NCI-H226 (cell line): ENCODE measurements at regions not wholly inside any gene's neighbourhood (a gene's known extent, or its start where the extent isn't known, plus 50 kb on each side); places are given as distances from the start of the nearest gene placed in this dataset.
A peak's percentile ranks its signal among the peaks of the same experiment; 100 is the strongest.
"Not testable (repeated sequence)": the region's sequence is repeated elsewhere in the genome, so short reads cannot be mapped to it uniquely, and the experiment has no call there.

Source experiments
- DNase-seq: peaks from one replicate; pipeline ENCODE4 v3.0.0-alpha.2; 2015

- DNase-seq, result no peak
Observed at GRCh38 chr5:164220522-164220921, 715.1 kb downstream of the MAT2B start.

DNA sequence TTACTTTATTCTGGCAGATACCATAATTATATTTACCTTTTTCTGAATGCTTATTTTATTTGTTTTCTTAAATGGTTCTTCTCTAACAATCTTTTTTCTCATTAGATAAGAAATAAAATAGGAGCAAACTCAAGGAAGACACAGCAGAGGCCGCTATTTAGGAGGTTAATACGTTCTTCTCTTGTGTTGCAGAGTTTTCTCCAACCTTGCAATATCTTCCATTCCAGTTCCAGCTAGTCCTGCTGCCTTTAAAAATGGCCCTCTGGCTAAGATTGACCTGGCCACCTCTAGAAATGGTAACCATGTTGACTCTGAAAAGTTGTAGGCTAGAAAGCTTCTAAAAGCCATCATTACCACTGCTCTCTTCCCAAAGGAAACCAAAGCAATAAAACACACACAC is 718.8 kb downstream of the MAT2B start:
- no peak for DNase-seq

DNA sequence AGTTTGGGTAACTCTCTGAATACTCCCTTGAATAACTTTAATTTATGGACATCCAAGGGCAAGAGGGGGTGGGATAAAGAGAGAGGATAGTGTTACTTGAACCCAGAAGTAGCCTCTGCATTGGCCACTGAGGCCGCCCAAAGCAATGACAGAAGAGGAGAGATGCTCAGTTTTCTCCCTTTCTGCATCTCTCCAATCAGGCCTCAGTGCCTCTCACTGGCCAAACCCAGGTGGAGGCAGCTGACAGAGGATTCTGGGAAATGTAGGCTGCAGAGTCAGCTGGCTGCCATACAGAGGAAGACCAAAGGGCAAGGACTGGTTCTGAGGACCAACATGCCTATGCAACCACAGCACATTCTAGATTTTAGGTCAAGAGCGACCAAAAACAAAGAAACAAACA is 719.4 kb downstream of the MAT2B start:
- no peak for DNase-seq

DNA sequence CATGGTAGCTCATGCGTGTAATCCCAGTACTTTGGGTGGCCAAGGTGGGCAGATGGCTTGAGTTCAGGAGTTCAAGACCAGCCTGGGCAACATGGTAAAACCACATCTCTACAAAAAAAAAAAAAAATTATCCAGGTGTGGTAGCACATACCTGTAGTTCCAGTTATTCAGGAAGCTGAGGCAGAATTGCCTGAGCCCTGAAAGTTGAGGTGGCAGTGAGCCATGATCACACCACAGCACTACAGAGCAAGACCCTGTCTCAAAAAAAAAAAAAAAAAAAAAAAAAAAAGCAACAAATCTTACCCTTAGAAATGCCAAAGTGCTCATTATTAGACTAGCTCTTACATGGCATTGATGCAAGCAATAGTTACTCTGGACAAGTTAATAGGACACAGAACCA is 724.9 kb downstream of the MAT2B start:
- no peak for DNase-seq

DNA sequence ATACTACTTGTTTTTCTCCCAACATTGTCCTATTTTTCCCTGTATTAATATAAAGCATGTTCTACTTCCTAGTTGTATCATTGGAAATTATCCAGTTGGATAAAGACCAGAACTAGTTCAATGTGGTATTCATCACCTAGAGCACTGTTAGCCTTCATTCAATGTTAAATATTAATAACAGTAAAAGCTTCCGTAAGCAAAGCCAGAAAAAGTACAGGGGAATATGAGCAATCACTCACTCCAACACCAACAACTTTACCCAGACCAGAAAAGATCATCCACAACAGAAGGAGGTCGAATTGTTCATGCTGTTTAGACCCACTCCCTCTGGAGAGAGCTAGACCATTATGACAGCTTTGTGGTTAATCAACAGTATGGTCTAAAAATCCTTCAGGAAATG is 728.4 kb downstream of the MAT2B start:
- peak; percentile 45 for DNase-seq

DNA sequence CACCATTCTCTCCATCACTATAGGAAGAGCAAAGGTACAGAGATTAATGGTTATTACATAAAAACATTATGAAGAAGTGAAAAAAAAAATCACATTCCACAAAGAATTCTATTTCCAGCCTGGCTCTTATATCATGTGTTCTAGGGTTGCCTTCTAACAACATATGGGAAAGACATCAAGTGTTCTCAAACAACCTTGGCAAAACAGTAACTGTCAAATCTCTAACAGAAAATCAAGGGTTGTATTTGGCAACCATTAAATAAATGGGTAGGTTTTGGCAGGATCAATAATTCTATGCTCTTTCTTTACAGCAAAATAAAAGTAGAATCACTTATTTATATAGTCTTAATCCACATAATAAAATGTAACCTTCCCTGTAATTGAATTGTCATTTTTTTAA is 728.9 kb downstream of the MAT2B start:
- DNase-seq, result no peak

DNA sequence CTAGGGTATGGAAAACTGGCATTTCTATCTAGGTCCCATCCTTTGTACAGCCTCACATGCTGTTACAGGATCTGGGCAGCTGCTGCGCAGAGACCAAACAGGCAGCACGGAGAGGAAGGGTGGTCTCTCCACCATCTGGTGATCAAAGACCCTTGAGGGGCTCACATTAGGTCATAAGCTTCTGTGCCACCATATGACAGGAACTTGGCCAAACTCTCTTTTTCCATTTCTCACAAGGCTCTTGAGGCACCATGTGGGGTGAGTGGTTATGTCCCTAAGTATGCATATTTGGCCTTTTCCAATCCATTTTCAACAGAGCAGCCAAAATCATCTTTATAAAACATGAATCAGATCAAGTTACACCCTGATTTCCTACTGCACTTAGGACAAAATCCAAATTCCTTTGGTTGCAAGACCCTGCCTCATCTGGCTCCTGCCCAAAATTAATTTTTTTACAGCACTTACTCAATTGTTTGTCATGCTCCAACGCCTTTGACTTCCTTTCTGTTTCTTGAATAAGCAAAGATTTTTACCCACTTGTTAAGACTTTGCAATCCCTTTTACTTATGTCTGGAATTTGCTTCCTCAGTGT is 730.0 kb downstream of the MAT2B start:
- DNase-seq, result peak; percentile 58

- DNase-seq, result no peak
Observed at GRCh38 chr5:164237486-164237885, 732.1 kb downstream of the MAT2B start.

- DNase-seq, result not testable (repeated sequence)
Observed at GRCh38 chr5:164251781-164252180, 746.4 kb downstream of the MAT2B start.

DNA sequence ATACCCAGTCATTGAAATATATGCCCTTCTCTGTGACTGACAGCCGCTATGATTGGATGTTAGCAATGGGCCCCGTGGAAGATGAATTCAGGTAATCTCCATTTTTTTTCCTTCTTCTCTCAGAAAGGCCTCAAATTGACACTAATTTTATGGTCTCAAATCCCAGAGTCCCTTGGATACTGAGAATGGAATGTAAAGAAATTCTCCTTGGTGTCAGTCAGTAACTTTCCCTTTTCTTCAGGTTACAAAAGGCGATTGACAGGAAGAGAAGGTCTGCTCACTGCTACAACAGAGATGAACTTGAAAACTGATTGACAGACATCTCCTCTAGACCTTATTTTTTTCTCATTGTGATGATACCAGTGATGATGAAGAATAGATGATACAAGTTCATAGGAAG is 748.3 kb downstream of the MAT2B start:
- no peak for DNase-seq

DNA sequence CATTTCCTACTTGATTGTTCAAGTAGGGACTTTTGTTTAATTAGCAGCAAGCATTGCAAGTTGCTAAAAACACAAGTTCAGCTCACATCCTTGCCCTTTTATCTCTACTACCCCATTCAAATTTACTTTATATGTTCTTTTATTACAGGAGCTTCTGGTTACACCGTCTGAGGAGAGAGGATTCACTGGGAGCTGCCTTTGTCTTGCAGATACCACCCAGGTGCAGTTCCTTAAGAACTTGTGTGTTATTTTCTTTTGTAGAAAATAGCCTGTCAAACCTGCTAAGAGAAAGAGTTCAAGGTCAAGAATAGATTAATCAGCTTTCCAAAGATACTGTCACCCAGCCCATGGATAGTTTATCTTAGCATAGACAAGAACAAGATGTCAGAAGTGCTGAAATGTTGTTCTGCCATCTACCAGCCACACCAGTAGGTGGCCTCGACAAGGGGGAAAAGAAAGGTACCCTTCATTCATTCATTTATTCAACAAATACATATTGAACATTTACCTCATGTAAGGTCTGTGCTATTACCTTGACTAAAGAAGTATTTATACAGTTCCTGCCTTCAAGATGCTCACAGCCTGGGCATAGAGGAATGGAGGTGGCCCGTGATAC is 750.3 kb downstream of the MAT2B start:
- no peak for DNase-seq

- peak; percentile 59 for DNase-seq
Observed at GRCh38 chr5:164256351-164256750, 750.9 kb downstream of the MAT2B start.

DNA sequence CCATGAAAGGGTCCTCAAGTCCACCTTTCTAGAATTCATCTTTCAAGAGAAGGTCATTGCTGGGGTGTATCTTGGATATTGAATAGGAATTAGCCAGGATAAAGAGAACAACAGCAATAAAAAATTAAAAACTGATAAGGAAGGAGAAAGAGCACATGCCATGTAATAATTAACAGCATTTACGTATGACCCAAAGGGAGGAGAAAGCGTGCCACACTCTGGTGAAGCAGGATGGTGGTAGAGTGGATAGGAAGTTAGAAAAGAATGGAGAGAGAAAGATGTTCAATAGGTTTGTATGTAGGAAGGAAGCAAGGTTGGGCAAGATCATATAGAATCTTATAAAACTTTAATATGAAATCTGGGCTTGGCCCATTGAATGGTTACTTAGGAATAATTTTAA is 751.5 kb downstream of the MAT2B start:
- DNase-seq, result no peak

DNA sequence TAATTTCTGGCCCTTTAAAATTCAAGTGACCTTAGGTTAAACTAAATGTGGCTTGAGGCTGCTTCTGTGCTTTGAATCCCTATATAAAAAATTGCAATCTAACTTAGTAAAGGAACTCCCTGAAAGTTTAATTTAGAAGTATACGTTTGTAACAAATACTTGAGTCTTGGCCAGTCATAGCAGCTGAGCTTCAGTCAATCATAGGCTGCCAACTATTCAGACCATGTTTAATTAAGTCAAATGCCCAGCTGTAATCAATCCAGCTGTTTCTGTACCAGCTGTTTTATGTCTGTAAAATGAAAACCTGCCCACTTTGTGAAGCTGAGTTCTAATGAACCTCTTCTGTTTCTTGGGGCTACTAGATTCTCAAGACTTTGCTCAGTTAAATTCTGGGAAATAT is 760.1 kb downstream of the MAT2B start:
- no peak for DNase-seq

DNA sequence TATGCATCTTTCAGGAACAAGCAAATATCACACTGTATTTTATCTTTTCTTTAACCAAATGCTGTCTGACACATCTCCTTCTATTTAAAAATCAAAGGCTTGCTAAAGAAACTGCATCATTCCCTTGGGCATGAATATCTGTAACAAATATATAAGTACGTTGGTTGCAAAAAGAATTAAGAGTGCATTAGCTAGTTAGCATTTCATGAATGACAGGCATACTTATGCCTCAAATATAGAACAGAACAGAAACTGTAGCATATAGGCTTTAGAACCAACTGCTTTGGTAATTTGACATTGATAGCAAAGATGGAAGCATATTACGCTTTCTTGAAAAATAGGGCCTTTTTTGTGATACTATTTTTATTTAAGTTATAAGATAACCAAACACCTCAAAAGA is 761.2 kb downstream of the MAT2B start:
- DNase-seq, result no peak

- DNase-seq, result peak; percentile 51
Observed at GRCh38 chr5:164277720-164278119, 772.3 kb downstream of the MAT2B start.

- DNase-seq, result peak; percentile 35
Observed at GRCh38 chr5:164289526-164289925, 784.1 kb downstream of the MAT2B start.

- no peak for DNase-seq
Observed at GRCh38 chr5:164296603-164297080, 791.2 kb downstream of the MAT2B start.

GRCh38 chr5:164298165-164298564 is 792.7 kb downstream of the MAT2B start:
- no peak for DNase-seq

GRCh38 chr5:164300295-164300694 is 794.9 kb downstream of the MAT2B start:
- DNase-seq, result no peak

DNA sequence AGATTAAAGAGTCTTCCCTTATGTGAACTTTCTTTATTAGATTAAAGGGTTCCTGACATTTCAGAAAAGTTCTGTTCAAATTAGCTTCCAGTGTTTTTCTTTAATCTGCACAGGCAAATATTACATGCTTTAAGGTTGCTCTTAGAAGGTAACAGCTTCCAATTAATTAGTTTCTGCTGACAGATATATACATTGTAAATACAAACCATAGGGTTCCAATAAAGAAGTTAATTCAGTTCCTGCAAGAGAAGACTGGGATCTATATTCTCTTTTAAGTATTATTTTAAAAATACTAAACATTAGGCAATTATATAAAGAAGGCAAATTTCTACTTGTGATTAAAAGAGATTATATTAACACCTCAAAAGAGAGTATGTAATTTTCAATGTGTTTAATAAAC is 795.7 kb downstream of the MAT2B start:
- DNase-seq, result no peak

GRCh38 chr5:164301708-164302107 is 796.3 kb downstream of the MAT2B start:
- DNase-seq, result no peak

GRCh38 chr5:164302533-164303235 is 797.3 kb downstream of the MAT2B start:
- DNase-seq, result peak; percentile 59

GRCh38 chr5:164303646-164304215 is 798.3 kb downstream of the MAT2B start:
- DNase-seq, result no peak
